SK-N-SH treated with all-trans-retinoic acid at 6 μM for 48 hours (cell line): ENCODE measurements at regions not wholly inside any gene's neighbourhood (a gene's known extent, or its start where the extent isn't known, plus 50 kb on each side); places are given as distances from the start of the nearest gene placed in this dataset.

Source experiments
- ATAC-seq: fragments of 200-7000 bp; cut with Tn5 transposase; 3 replicates; pipeline ENCODE4 v1.9.1; 2020; ENCODE audit warnings: mild to moderate bottlenecking, moderate library complexity
- ARNTL ChIP-seq: fragments of 450-650 bp; formaldehyde crosslinking; IDR thresholded peaks from 2 replicates; pipeline ENCODE4 v1.5.0; 2020; ENCODE audit warnings: low read depth, mild to moderate bottlenecking, moderate library complexity, borderline replicate concordance
- ESRRG ChIP-seq: fragments of 250-450 bp; sonication (Bioruptor Pico); IDR thresholded peaks from 2 replicates; pipeline ENCODE4 v1.6.1; 2021; ENCODE audit warnings: mild to moderate bottlenecking
- ISL1 ChIP-seq: fragments of 250-450 bp; sonication (Bioruptor Pico); IDR thresholded peaks from 2 replicates; pipeline ENCODE4 v2.1.2; 2022; ENCODE audit warnings: mild to moderate bottlenecking, moderate library complexity
- OSR1 ChIP-seq: fragments of 250-450 bp; sonication (Bioruptor Pico); IDR thresholded peaks from 2 replicates; pipeline ENCODE4 v1.8.0; 2022; ENCODE audit warnings: moderate library complexity, mild to moderate bottlenecking, inconsistent platforms
- RARB ChIP-seq: fragments of 250-450 bp; sonication (Bioruptor Pico); IDR thresholded peaks from 2 replicates; pipeline ENCODE4 v1.8.0; 2021; ENCODE audit warnings: mild to moderate bottlenecking, moderate library complexity
- TOX ChIP-seq: fragments of 250-450 bp; sonication (Bioruptor Pico); IDR thresholded peaks from 2 replicates; pipeline ENCODE4 v1.8.0; 2021; ENCODE audit warnings: mild to moderate bottlenecking, moderate library complexity, borderline replicate concordance
- ZFP30 ChIP-seq: fragments of 450-650 bp; formaldehyde crosslinking; IDR thresholded peaks from 2 replicates; pipeline ENCODE4 v1.5.0; 2022; ENCODE audit warnings: mild to moderate bottlenecking, moderate library complexity
- ZNF565 ChIP-seq: fragments of 450-650 bp; formaldehyde crosslinking; conservative IDR thresholded peaks from 2 replicates; pipeline ENCODE4 v1.5.0; 2020; ENCODE audit warnings: low read depth, mild to moderate bottlenecking, moderate library complexity
- ZNF70 ChIP-seq: fragments of 450-650 bp; formaldehyde crosslinking; IDR thresholded peaks from 2 replicates; pipeline ENCODE4 v1.5.0; 2020; ENCODE audit warnings: mild to moderate bottlenecking, moderate library complexity
- ZNF8 ChIP-seq: fragments of 450-650 bp; formaldehyde crosslinking; IDR thresholded peaks from 2 replicates; pipeline ENCODE4 v1.5.0; 2020; ENCODE audit warnings: mild to moderate bottlenecking, moderate library complexity
- TF ChIP-seq, protein P1 (sequence below): fragments of 250-450 bp; sonication (Bioruptor Pico); IDR thresholded peaks from 2 replicates; pipeline ENCODE4 v1.8.0; 2020; ENCODE audit warnings: mild to moderate bottlenecking, moderate library complexity, borderline replicate concordance
- TF ChIP-seq, protein P2 (sequence below): fragments of 250-450 bp; sonication (Bioruptor Pico); IDR thresholded peaks from 2 replicates; pipeline ENCODE4 v1.5.1; 2021; ENCODE audit warnings: mild to moderate bottlenecking, moderate library complexity
- TF ChIP-seq, protein P3 (sequence below): fragments of 250-450 bp; sonication (Bioruptor Pico); IDR thresholded peaks from 2 replicates; pipeline ENCODE4 v1.5.0; 2020; ENCODE audit warnings: mild to moderate bottlenecking, moderate library complexity
- TF ChIP-seq, protein P4 (sequence below): fragments of 250-450 bp; sonication (Bioruptor Pico); IDR thresholded peaks from 2 replicates; pipeline ENCODE4 v1.8.0; 2021; ENCODE audit warnings: low read depth, mild to moderate bottlenecking, moderate library complexity, borderline replicate concordance
- TF ChIP-seq, protein P5 (sequence below): fragments of 250-450 bp; sonication (Bioruptor Pico); IDR thresholded peaks from 2 replicates; pipeline ENCODE4 v1.5.1; 2020; ENCODE audit warnings: low read depth, mild to moderate bottlenecking, moderate library complexity

DNA sequence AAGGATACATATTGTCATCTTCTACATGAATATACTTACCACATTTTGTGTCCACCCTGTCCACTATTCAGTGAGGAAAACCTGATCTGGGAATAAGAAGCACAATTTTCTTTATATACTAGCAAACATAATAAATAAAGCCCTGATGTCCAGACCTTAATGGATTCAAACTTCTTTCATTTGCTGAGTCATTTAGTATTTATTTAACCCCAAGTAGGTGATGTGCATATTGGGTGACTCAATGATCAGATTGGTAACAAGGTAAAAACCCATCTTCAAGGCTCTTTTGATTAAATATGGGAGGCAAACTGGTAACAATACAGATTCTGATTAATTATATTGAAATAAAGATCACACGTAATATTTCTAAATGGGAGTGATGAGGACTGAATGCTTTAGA lies 1159.8 kb upstream of the EYS start:
- no peak for ATAC-seq
- TF ChIP-seq ZNF565 (CRISPR knock-in tag) (no peak), ARNTL (CRISPR knock-in tag) (no peak), ZNF70 (no peak), TOX (CRISPR knock-in tag) (no peak)
- TF ChIP-seq, protein P1, sequence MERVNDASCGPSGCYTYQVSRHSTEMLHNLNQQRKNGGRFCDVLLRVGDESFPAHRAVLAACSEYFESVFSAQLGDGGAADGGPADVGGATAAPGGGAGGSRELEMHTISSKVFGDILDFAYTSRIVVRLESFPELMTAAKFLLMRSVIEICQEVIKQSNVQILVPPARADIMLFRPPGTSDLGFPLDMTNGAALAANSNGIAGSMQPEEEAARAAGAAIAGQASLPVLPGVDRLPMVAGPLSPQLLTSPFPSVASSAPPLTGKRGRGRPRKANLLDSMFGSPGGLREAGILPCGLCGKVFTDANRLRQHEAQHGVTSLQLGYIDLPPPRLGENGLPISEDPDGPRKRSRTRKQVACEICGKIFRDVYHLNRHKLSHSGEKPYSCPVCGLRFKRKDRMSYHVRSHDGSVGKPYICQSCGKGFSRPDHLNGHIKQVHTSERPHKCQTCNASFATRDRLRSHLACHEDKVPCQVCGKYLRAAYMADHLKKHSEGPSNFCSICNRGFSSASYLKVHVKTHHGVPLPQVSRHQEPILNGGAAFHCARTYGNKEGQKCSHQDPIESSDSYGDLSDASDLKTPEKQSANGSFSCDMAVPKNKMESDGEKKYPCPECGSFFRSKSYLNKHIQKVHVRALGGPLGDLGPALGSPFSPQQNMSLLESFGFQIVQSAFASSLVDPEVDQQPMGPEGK (CRISPR knock-in tag), result no peak
- TF ChIP-seq, protein P2, sequence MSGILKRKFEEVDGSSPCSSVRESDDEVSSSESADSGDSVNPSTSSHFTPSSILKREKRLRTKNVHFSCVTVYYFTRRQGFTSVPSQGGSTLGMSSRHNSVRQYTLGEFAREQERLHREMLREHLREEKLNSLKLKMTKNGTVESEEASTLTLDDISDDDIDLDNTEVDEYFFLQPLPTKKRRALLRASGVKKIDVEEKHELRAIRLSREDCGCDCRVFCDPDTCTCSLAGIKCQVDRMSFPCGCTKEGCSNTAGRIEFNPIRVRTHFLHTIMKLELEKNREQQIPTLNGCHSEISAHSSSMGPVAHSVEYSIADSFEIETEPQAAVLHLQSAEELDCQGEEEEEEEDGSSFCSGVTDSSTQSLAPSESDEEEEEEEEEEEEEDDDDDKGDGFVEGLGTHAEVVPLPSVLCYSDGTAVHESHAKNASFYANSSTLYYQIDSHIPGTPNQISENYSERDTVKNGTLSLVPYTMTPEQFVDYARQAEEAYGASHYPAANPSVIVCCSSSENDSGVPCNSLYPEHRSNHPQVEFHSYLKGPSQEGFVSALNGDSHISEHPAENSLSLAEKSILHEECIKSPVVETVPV, result no peak
- TF ChIP-seq, protein P3, sequence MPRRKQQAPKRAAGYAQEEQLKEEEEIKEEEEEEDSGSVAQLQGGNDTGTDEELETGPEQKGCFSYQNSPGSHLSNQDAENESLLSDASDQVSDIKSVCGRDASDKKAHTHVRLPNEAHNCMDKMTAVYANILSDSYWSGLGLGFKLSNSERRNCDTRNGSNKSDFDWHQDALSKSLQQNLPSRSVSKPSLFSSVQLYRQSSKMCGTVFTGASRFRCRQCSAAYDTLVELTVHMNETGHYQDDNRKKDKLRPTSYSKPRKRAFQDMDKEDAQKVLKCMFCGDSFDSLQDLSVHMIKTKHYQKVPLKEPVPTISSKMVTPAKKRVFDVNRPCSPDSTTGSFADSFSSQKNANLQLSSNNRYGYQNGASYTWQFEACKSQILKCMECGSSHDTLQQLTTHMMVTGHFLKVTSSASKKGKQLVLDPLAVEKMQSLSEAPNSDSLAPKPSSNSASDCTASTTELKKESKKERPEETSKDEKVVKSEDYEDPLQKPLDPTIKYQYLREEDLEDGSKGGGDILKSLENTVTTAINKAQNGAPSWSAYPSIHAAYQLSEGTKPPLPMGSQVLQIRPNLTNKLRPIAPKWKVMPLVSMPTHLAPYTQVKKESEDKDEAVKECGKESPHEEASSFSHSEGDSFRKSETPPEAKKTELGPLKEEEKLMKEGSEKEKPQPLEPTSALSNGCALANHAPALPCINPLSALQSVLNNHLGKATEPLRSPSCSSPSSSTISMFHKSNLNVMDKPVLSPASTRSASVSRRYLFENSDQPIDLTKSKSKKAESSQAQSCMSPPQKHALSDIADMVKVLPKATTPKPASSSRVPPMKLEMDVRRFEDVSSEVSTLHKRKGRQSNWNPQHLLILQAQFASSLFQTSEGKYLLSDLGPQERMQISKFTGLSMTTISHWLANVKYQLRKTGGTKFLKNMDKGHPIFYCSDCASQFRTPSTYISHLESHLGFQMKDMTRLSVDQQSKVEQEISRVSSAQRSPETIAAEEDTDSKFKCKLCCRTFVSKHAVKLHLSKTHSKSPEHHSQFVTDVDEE (CRISPR knock-in tag), result no peak
- TF ChIP-seq, protein P4, sequence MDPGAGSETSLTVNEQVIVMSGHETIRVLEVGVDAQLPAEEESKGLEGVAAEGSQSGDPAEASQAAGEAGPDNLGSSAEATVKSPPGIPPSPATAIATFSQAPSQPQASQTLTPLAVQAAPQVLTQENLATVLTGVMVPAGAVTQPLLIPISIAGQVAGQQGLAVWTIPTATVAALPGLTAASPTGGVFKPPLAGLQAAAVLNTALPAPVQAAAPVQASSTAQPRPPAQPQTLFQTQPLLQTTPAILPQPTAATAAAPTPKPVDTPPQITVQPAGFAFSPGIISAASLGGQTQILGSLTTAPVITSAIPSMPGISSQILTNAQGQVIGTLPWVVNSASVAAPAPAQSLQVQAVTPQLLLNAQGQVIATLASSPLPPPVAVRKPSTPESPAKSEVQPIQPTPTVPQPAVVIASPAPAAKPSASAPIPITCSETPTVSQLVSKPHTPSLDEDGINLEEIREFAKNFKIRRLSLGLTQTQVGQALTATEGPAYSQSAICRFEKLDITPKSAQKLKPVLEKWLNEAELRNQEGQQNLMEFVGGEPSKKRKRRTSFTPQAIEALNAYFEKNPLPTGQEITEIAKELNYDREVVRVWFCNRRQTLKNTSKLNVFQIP (CRISPR knock-in tag), result no peak

DNA sequence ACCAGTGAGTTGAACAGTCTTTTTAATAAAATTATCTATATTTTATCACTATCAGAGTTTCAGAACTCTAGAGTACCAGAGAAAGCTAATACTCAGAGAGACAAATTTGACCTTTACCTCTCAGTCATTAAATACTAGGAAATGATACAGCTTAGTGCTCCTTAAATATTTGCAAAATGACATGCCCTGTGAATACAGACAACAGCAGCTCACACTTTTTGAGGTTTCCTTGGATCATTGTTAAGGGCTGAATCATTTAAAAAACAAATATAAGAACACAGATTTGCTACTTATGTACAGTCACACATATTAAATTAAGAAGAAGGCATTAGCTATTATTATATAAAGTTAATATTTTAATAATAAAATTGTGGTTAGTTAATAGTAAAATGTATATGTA lies 1158.7 kb upstream of the EYS start:
- ATAC-seq, result no peak
- TF ChIP-seq ARNTL (CRISPR knock-in tag) (no peak), OSR1 (no peak), ZFP30 (CRISPR knock-in tag) (no peak)
- TF ChIP-seq, protein P1 (CRISPR knock-in tag), result no peak
- TF ChIP-seq, protein P2, result no peak
- TF ChIP-seq, protein P4 (CRISPR knock-in tag), result no peak
- TF ChIP-seq, protein P5, sequence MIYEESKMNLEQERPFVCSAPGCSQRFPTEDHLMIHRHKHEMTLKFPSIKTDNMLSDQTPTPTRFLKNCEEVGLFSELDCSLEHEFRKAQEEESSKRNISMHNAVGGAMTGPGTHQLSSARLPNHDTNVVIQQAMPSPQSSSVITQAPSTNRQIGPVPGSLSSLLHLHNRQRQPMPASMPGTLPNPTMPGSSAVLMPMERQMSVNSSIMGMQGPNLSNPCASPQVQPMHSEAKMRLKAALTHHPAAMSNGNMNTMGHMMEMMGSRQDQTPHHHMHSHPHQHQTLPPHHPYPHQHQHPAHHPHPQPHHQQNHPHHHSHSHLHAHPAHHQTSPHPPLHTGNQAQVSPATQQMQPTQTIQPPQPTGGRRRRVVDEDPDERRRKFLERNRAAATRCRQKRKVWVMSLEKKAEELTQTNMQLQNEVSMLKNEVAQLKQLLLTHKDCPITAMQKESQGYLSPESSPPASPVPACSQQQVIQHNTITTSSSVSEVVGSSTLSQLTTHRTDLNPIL (CRISPR knock-in tag), result no peak
- TF ChIP-seq, all 23 proteins: peak for 0

DNA sequence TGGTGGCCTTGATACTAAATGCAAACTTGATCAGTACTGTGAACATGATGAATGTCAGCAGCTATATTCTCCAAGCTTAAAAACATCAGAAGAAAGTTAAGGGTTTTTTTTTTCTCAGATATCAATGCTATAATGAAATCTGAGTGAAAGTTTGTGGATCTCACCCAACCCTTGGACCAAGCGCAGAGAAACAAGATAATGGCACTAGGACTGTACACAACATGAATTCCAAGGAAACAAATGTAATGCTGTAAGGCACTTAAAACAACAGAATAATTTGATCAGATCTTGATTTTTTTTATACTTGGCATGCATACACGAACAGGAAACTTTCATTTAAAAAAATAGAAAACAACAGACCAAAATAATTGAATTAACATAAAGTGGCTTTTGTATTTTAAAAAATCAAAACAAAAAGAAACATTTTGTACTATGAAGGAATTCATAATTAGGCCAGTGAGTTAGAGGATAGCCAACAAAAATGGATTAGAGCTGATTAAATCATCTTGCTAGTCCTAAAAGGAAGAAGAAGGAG lies 1154.0 kb upstream of the EYS start:
- no peak for ATAC-seq
- no peak for TF ChIP-seq ESRRG (CRISPR knock-in tag)
- TF ChIP-seq, protein P4 (CRISPR knock-in tag), result no peak
- TF ChIP-seq, protein P2, result 0 out of 2 replicates have a peak, but pooled peaks have one; percentile 29
- TF ChIP-seq RARB, result no peak
- no peak for TF ChIP-seq TOX (CRISPR knock-in tag)
- TF ChIP-seq ISL1 (CRISPR knock-in tag), result peak; percentile 91
- no peak for TF ChIP-seq ZNF8
